ENCODE measurements at regions not wholly inside any gene's neighbourhood (a gene's known extent, or its start where the extent isn't known, plus 50 kb on each side); places are given as distances from the start of the nearest gene placed in this dataset.

DNA sequence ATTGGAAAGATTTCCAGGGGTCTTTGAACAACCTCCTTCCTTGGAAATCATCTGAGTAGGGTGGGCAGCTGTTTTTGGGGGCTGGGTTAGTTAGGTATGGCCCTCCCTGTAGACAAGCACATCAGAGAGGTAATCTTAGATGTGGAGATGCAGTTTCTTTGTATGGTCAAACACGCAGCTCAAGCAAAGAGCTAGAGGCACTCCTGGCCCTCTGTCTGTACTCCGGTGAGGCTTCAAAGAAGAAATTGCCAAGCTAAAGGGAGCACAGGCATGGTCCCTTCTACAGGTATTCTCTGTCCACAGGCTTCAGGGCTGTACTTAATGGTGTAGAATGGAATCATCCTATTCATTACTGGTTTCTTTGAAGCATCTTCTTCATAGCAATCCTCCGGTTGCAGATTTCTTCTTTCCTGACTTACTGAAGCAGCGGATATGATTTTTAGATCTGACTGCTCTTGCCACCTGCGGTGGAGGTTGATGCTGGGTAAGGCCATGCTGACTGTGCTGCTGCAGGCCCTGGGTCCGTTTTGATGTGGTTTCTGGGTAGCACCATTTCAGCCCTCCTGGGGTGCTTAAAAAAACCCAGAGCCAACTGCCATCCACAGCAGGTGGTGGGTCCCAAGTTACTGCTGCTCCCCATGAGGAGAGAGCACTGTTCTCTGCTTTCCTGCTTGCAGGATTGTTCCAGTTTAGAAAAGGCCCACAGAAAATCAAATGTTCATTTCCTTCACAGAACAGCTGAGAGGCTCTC is 318.9 kb upstream of the GATB start:
- Histone ChIP-seq H3K36me3 (ENCODE audit: insufficient read depth, low read length) (no peaks in the 10 kb centered on the region), H3K4me1 (ENCODE audit: insufficient read depth, low read length, poor library complexity, severe bottlenecking) (peaks cover 10% of the 10 kb centered on the region), H3K27ac (ENCODE audit: low read depth, low read length, poor library complexity, severe bottlenecking) (no peak overlapping the region), H3K9me2 (ENCODE audit: insufficient read depth, low read length) (no peaks in the 10 kb centered on the region), H3K9me3 (ENCODE audit: low read length) (no peaks in the 10 kb centered on the region), H2AFZ (ENCODE audit: low read length) (no peak overlapping the region), H4K20me1 (ENCODE audit: insufficient read depth, low read length) (no peaks in the 10 kb centered on the region), H3K79me2 (ENCODE audit: insufficient read depth, low read depth, low read length) (no peaks in the 10 kb centered on the region), H3K4me2 (ENCODE audit: low read length) (peak overlapping the region; percentile 27), H3K4me3 (ENCODE audit: low read depth, low read length, poor library complexity, severe bottlenecking) (no peak overlapping the region)
- TF ChIP-seq EZH2phosphoT487 (IDR thresholded peaks at IDR 0.05; ENCODE audit: borderline replicate concordance, low read depth, low read length) = no peak
- TF ChIP-seq, protein P1, sequence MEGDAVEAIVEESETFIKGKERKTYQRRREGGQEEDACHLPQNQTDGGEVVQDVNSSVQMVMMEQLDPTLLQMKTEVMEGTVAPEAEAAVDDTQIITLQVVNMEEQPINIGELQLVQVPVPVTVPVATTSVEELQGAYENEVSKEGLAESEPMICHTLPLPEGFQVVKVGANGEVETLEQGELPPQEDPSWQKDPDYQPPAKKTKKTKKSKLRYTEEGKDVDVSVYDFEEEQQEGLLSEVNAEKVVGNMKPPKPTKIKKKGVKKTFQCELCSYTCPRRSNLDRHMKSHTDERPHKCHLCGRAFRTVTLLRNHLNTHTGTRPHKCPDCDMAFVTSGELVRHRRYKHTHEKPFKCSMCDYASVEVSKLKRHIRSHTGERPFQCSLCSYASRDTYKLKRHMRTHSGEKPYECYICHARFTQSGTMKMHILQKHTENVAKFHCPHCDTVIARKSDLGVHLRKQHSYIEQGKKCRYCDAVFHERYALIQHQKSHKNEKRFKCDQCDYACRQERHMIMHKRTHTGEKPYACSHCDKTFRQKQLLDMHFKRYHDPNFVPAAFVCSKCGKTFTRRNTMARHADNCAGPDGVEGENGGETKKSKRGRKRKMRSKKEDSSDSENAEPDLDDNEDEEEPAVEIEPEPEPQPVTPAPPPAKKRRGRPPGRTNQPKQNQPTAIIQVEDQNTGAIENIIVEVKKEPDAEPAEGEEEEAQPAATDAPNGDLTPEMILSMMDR (conservative IDR thresholded peaks at IDR 0.05; ENCODE audit: low read length) = no peak
- intact Hi-C loops (cut with micrococcal nuclease; ENCODE audit: unreplicated experiment) = no loop called here
- ChIA-PET POLR2A (interaction anchor here (0.6 to 0.9 kb wide), 2 partner anchors 26 to 28 kb away, joined by 3 to 4 read pairs; no protein-coding TSS in a partner anchor), CTCF (ENCODE audit: unreplicated experiment) (interaction anchor here (0.6 kb wide), 1 partner anchor 32 kb away, joined by 3 read pairs; no protein-coding TSS in a partner anchor)
- peak; percentile 17 for DNase-seq (ENCODE audit: low spot score)
- BruUV-seq (replicated peaks) = no TSS peak

DNA sequence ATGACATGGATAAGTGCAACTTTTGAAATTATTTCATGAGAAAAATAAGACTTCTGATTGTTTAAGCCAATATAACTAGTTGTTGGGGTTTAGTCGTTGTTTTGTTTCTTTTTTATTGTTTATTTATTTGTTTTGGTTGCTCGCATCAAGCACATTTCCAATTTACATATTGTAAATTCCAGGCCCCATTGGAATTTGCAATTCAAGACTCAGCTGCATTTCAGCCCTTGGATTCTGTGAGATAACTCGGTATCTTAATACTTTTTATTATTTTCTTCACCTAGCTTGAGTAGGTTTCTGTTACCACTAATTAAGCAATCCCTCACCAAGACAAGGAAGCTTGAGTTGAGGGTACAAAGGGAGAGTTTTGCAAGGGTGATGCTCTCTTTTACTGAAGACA is 318.3 kb upstream of the GATB start:
- no peaks in the 10 kb centered on the region for H4K20me1 ChIP-seq (ENCODE audit: insufficient read depth, low read length)
- POLR2A ChIA-PET = interaction anchor here (0.6 to 0.9 kb wide), 2 partner anchors 26 to 28 kb away, joined by 3 to 4 read pairs; no protein-coding TSS in a partner anchor
- no peaks in the 10 kb centered on the region for H3K36me3 ChIP-seq (ENCODE audit: insufficient read depth, low read length)
- no peaks in the 10 kb centered on the region for H3K9me2 ChIP-seq (ENCODE audit: insufficient read depth, low read length)
- intact Hi-C loops (cut with micrococcal nuclease; ENCODE audit: unreplicated experiment) = no loop called here
- H2AFZ ChIP-seq (ENCODE audit: low read length) = no peak overlapping the region
- H3K4me2 ChIP-seq (ENCODE audit: low read length) = no peak overlapping the region
- no peaks in the 10 kb centered on the region for H3K9me3 ChIP-seq (ENCODE audit: low read length)
- peaks cover 10% of the 10 kb centered on the region for H3K4me1 ChIP-seq (ENCODE audit: insufficient read depth, low read length, poor library complexity, severe bottlenecking)
- H3K79me2 ChIP-seq (ENCODE audit: insufficient read depth, low read depth, low read length) = no peaks in the 10 kb centered on the region
- no peak overlapping the region for H3K27ac ChIP-seq (ENCODE audit: low read depth, low read length, poor library complexity, severe bottlenecking)
- TF ChIP-seq, protein P1 (conservative IDR thresholded peaks at IDR 0.05; ENCODE audit: low read length) = no peak
- TF ChIP-seq EZH2phosphoT487 (IDR thresholded peaks at IDR 0.05; ENCODE audit: borderline replicate concordance, low read depth, low read length) = no peak
- CTCF ChIA-PET (ENCODE audit: unreplicated experiment) = no interaction called here
- BruUV-seq (replicated peaks) = no TSS peak
- DNase-seq (ENCODE audit: low spot score) = no peak
- no peak overlapping the region for H3K4me3 ChIP-seq (ENCODE audit: low read depth, low read length, poor library complexity, severe bottlenecking)

DNA sequence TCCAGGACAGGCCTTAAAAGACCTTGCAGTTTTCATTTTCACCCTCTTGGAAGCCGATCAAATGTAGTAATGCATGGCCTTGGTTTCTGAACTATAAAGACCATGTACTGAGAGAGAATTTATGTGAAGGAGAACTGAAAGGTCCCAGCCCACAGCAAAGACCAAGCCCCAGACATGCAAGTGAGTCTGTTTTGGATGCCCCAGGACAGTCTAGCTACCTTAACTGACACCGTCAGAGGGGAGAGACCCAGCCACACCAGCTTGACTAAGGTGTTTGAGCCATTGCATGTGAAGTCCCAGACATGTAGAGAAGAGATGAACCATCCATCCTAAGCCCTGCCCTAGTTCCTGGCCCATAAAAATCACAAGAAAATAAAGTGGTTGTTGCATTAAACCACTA is 316.8 kb upstream of the GATB start:
- no peak for DNase-seq (ENCODE audit: low spot score)
- no peak overlapping the region for H3K4me2 ChIP-seq (ENCODE audit: low read length)
- no peaks in the 10 kb centered on the region for H3K9me3 ChIP-seq (ENCODE audit: low read length)
- no peaks in the 10 kb centered on the region for H3K9me2 ChIP-seq (ENCODE audit: insufficient read depth, low read length)
- H3K79me2 ChIP-seq (ENCODE audit: insufficient read depth, low read depth, low read length) = no peaks in the 10 kb centered on the region
- peaks cover 10% of the 10 kb centered on the region for H3K4me1 ChIP-seq (ENCODE audit: insufficient read depth, low read length, poor library complexity, severe bottlenecking)
- intact Hi-C loops (cut with micrococcal nuclease; ENCODE audit: unreplicated experiment) = no loop called here
- no TSS peak for BruUV-seq (replicated peaks)
- no peak for TF ChIP-seq EZH2phosphoT487 (IDR thresholded peaks at IDR 0.05; ENCODE audit: borderline replicate concordance, low read depth, low read length)
- TF ChIP-seq, protein P1 (conservative IDR thresholded peaks at IDR 0.05; ENCODE audit: low read length) = no peak
- ChIA-PET POLR2A (no interaction called here), CTCF (ENCODE audit: unreplicated experiment) (no interaction called here)
- no peak overlapping the region for H2AFZ ChIP-seq (ENCODE audit: low read length)
- H3K4me3 ChIP-seq (ENCODE audit: low read depth, low read length, poor library complexity, severe bottlenecking) = no peak overlapping the region
- no peaks in the 10 kb centered on the region for H4K20me1 ChIP-seq (ENCODE audit: insufficient read depth, low read length)
- H3K27ac ChIP-seq (ENCODE audit: low read depth, low read length, poor library complexity, severe bottlenecking) = no peak overlapping the region
- no peaks in the 10 kb centered on the region for H3K36me3 ChIP-seq (ENCODE audit: insufficient read depth, low read length)

All from OCI-LY7 (cell line).